ENCODE measurements at regions not wholly inside any gene's neighbourhood (a gene's known extent, or its start where the extent isn't known, plus 50 kb on each side); places are given as distances from the start of the nearest gene placed in this dataset.

DNA sequence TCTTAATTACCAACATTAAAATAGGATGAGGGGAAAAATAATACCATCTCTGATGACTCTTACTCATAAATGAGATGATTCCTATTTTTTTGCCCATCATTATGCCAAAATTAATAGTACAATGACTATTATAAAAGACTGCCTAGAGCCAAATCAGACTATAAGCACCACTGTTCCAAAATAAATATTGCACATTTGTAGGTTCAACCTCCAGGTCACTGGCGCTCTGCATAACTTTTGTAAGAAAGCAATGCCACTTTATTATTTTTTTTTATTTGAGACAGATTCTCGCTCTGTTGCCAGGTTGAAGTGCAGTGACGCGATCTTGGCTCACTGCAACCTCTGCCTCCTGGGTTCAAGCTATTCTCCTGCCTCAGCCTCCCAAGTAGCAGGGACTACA lies 142.5 kb upstream of the SP8 start:
- TF ChIP-seq CTCF (IDR thresholded peaks at IDR 0.05) (no peak), ZFX (IDR thresholded peaks at IDR 0.05; ENCODE audit: borderline replicate concordance) (no peak)
